GM18507 (cell line): ENCODE measurements at regions not wholly inside any gene's neighbourhood (a gene's known extent, or its start where the extent isn't known, plus 50 kb on each side); places are given as distances from the start of the nearest gene placed in this dataset.
"Not testable (repeated sequence)": the region's sequence is repeated elsewhere in the genome, so short reads cannot be mapped to it uniquely, and the experiment has no call there.

Experiments
- DNase-seq: peaks from one replicate; pipeline ENCODE4 v3.0.0; 2011; ENCODE audit warnings: low read depth; ENCODE audit not compliant: insufficient read length; ENCODE audit errors: extremely low spot score
- FAIRE-seq: peaks from 2 replicates; lab custom pipeline; 2011; peaks lifted over from hg19 to GRCh38; lab: Jason Lieb, UNC

GRCh38 chr1:30521261-30521865, 202.0 kb downstream of the MATN1 start:
- FAIRE-seq (no peak), DNase-seq (no peak)

- DNase-seq = no peak
- no peak for FAIRE-seq
Measured at GRCh38 chr1:30520476-30520875, 202.9 kb downstream of the MATN1 start.

GRCh38 chr1:30519201-30519763, 204.1 kb downstream of the MATN1 start:
- DNase-seq (no peak), FAIRE-seq (no peak)

GRCh38 chr1:30518696-30519095, 204.7 kb downstream of the MATN1 start:
- no peak for FAIRE-seq
- DNase-seq = no peak

- DNase-seq = no peak
- FAIRE-seq = no peak
Measured at GRCh38 chr1:30518186-30518585, 205.2 kb downstream of the MATN1 start.

GRCh38 chr1:30517666-30518065, 205.7 kb downstream of the MATN1 start:
- DNase-seq, FAIRE-seq: not testable (repeated sequence)

GRCh38 chr1:30517241-30517640, 206.1 kb downstream of the MATN1 start:
- not testable (repeated sequence) for FAIRE-seq, DNase-seq

GRCh38 chr1:30516485-30516858, 206.9 kb downstream of the MATN1 start:
- no peak for DNase-seq
- no peak for FAIRE-seq

GRCh38 chr1:30515755-30516484, 207.5 kb downstream of the MATN1 start:
- FAIRE-seq (no peak), DNase-seq (no peak)

GRCh38 chr1:30514945-30515344, 208.4 kb downstream of the MATN1 start:
- DNase-seq (no peak), FAIRE-seq (no peak)

GRCh38 chr1:30514137-30514654, 209.2 kb downstream of the MATN1 start:
- FAIRE-seq = no peak

GRCh38 chr1:30513396-30514136, 209.8 kb downstream of the MATN1 start:
- FAIRE-seq = no peak
- no peak for DNase-seq

More at GRCh38 chr1:30514137-30514654, 209.2 kb downstream of the MATN1 start:
- no peak for DNase-seq

GRCh38 chr1:30512914-30513265, 210.5 kb downstream of the MATN1 start:
- FAIRE-seq = no peak
- DNase-seq = no peak

- no peak for FAIRE-seq
- DNase-seq = no peak
Measured at GRCh38 chr1:30511991-30512913, 211.1 kb downstream of the MATN1 start.

- FAIRE-seq (no peak), DNase-seq (no peak)
Measured at GRCh38 chr1:30511563-30511962, 211.8 kb downstream of the MATN1 start.

- DNase-seq (no peak), FAIRE-seq (no peak)
Measured at GRCh38 chr1:30511106-30511505, 212.3 kb downstream of the MATN1 start.

GRCh38 chr1:30509670-30510069, 213.7 kb downstream of the MATN1 start:
- DNase-seq (no peak), FAIRE-seq (no peak)

- FAIRE-seq (no peak), DNase-seq (no peak)
Measured at GRCh38 chr1:30508611-30509010, 214.8 kb downstream of the MATN1 start.

- no peak for DNase-seq
Measured at GRCh38 chr1:30508175-30508448, 215.3 kb downstream of the MATN1 start.

More at GRCh38 chr1:30508175-30508448, 215.3 kb downstream of the MATN1 start:
- no peak for FAIRE-seq
